ENCODE measurements at regions not wholly inside any gene's neighbourhood (a gene's known extent, or its start where the extent isn't known, plus 50 kb on each side); places are given as distances from the start of the nearest gene placed in this dataset.

DNA sequence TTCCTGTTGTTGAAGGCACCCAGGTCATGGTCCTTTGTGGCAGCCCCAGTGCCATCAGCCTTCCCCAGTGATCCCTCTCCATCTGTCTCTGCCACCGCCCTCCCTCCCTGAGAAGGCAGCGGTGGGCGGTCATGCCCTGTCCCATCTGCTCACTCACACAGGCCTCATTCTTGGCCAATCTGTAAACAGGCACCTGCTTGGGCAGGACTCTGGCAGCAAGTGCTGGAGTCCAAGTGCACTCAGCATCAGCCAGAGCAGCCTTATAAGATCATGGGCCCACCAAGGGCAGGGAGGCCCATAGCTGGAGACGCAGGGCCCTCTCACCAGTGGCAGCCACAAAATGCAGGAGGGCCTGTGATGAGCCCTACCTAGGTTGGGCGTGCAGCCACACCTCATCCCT, 140.9 kb downstream of the TWIST2 start:
- WGBS (ENCODE audit: low lambda C conversion rate) = 33% methylated on average over 4 of the region's 5 CpGs
- Histone ChIP-seq H3K79me2 (ENCODE audit: insufficient read depth, low read length) (no peaks in the 10 kb centered on the region), H4K20me1 (ENCODE audit: insufficient read depth, low read length) (no peaks in the 10 kb centered on the region), H3K36me3 (replicated peaks in 1 of 2; ENCODE audit: control insufficient read depth in 1 of 2, insufficient read depth in 2 of 2, low read length in 2 of 2) (no peaks in the 10 kb centered on the region), H3K27me3 (ENCODE audit: control insufficient read depth in 1 of 2, insufficient read depth in 2 of 2, low read length in 2 of 2) (peaks cover 12 to 78% of the 10 kb centered on the region in 2 experiments; a peak in 4 of 5 replicates), H3K9ac (ENCODE audit: insufficient read depth, low read depth, low read length) (no peak overlapping the region), H2AFZ (ENCODE audit: low read length) (no peak overlapping the region), H3K27ac (ENCODE audit: extremely low read length, insufficient read depth, low read length) (no peak overlapping the region), H3K4me1 (ENCODE audit: insufficient read depth, low read length) (no peaks in the 10 kb centered on the region), H3K4me3 (replicated peaks in 1 of 3; ENCODE audit: insufficient read depth in 1 of 3, low read depth in 2 of 3, low read length in 3 of 3) (no peak overlapping the region), H3K4me2 (ENCODE audit: low read depth, low read length) (no peak overlapping the region), H3K9me3 (ENCODE audit: low read length) (peaks cover under 1% of the 10 kb centered on the region; the same call in 1 of the 2 replicates)
- ATAC-seq = no peak
- BruUV-seq (replicated peaks) = no TSS peak
- POLR2A ChIA-PET = no interaction called here
- intact Hi-C loops (cut with micrococcal nuclease; ENCODE audit: unreplicated experiment) = no loop called here
- in situ Hi-C loops (cut with HindIII; ENCODE audit: extremely low pct_ligation_motif_present, low pct_unique_long_range_greater_than_20kb) = no loop called here
- no peak for DNase-seq (ENCODE audit: low spot score)
- CTCF ChIA-PET (ENCODE audit: low intra/inter-chr PET ratio, low total read pairs) = no interaction called here
- no peak for FAIRE-seq
- TF ChIP-seq, protein P1, sequence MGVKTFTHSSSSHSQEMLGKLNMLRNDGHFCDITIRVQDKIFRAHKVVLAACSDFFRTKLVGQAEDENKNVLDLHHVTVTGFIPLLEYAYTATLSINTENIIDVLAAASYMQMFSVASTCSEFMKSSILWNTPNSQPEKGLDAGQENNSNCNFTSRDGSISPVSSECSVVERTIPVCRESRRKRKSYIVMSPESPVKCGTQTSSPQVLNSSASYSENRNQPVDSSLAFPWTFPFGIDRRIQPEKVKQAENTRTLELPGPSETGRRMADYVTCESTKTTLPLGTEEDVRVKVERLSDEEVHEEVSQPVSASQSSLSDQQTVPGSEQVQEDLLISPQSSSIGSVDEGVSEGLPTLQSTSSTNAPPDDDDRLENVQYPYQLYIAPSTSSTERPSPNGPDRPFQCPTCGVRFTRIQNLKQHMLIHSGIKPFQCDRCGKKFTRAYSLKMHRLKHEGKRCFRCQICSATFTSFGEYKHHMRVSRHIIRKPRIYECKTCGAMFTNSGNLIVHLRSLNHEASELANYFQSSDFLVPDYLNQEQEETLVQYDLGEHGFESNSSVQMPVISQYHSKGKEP (CRISPR knock-in tag; IDR thresholded peaks at IDR 0.05) = no peak
- TF ChIP-seq RXRA (CRISPR knock-in tag; IDR thresholded peaks at IDR 0.05) (no peak), ASH2L (IDR thresholded peaks at IDR 0.05; ENCODE audit: insufficient read length, low read depth, low read length) (no peak), ZNF205 (CRISPR knock-in tag; IDR thresholded peaks at IDR 0.05) (no peak), ELF4 (CRISPR knock-in tag; IDR thresholded peaks at IDR 0.05; ENCODE audit: borderline replicate concordance) (no peak), POLR2AphosphoS2 (IDR thresholded peaks at IDR 0.05; ENCODE audit: low read depth, low read length) (no peak), GATAD1 (CRISPR knock-in tag; IDR thresholded peaks at IDR 0.05) (no peak), ZNF660 (CRISPR knock-in tag; IDR thresholded peaks at IDR 0.05; ENCODE audit: borderline replicate concordance, low read depth) (no peak), KDM1A (CRISPR knock-in tag; IDR thresholded peaks at IDR 0.05) (no peak), RORA (CRISPR knock-in tag; IDR thresholded peaks at IDR 0.05) (no peak), PHF5A (CRISPR knock-in tag; IDR thresholded peaks at IDR 0.05; ENCODE audit: low read depth, unreplicated experiment) (no peak)
- TF ChIP-seq, protein P2, sequence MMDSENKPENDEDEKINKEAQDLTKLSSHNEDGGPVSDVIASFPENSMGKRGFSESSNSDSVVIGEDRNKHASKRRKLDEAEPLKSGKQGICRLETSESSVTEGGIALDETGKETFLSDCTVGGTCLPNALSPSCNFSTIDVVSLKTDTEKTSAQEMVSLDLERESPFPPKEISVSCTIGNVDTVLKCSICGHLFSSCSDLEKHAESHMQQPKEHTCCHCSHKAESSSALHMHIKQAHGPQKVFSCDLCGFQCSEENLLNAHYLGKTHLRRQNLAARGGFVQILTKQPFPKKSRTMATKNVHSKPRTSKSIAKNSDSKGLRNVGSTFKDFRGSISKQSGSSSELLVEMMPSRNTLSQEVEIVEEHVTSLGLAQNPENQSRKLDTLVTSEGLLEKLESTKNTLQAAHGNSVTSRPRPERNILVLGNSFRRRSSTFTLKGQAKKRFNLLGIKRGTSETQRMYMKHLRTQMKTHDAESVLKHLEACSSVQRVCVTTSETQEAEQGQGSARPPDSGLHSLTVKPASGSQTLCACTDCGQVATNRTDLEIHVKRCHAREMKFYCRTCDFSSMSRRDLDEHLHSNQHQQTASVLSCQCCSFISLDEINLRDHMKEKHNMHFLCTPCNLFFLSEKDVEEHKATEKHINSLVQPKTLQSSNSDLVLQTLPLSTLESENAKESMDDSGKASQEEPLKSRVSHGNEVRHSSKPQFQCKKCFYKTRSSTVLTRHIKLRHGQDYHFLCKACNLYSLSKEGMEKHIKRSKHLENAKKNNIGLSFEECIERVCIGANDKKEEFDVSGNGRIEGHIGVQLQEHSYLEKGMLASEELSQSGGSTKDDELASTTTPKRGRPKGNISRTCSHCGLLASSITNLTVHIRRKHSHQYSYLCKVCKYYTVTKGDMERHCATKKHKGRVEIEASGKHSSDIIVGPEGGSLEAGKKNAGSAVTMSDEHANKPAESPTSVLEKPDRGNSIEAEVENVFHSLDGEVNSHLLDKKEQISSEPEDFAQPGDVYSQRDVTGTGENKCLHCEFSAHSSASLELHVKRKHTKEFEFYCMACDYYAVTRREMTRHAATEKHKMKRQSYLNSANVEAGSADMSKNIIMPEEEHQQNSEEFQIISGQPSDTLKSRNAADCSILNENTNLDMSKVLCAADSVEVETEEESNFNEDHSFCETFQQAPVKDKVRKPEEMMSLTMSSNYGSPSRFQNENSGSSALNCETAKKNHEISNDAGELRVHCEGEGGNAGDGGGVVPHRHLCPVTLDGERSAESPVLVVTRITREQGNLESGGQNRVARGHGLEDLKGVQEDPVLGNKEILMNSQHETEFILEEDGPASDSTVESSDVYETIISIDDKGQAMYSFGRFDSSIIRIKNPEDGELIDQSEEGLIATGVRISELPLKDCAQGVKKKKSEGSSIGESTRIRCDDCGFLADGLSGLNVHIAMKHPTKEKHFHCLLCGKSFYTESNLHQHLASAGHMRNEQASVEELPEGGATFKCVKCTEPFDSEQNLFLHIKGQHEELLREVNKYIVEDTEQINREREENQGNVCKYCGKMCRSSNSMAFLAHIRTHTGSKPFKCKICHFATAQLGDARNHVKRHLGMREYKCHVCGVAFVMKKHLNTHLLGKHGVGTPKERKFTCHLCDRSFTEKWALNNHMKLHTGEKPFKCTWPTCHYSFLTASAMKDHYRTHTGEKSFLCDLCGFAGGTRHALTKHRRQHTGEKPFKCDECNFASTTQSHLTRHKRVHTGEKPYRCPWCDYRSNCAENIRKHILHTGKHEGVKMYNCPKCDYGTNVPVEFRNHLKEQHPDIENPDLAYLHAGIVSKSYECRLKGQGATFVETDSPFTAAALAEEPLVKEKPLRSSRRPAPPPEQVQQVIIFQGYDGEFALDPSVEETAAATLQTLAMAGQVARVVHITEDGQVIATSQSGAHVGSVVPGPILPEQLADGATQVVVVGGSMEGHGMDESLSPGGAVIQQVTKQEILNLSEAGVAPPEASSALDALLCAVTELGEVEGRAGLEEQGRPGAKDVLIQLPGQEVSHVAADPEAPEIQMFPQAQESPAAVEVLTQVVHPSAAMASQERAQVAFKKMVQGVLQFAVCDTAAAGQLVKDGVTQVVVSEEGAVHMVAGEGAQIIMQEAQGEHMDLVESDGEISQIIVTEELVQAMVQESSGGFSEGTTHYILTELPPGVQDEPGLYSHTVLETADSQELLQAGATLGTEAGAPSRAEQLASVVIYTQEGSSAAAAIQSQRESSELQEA (CRISPR knock-in tag; IDR thresholded peaks at IDR 0.05; ENCODE audit: not compliant biosample characterization) = no peak
- TF ChIP-seq, protein P3, sequence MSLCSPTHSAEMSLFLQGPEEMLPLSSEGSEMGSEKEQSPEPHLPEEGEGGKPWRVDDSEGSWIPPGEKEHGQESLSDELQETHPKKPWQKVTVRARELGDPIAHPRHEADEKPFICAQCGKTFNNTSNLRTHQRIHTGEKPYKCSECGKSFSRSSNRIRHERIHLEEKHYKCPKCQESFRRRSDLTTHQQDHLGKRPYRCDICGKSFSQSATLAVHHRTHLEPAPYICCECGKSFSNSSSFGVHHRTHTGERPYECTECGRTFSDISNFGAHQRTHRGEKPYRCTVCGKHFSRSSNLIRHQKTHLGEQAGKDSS (CRISPR knock-in tag; IDR thresholded peaks at IDR 0.05; ENCODE audit: borderline replicate concordance, low read depth) = no peak
- TF ChIP-seq, protein P4, sequence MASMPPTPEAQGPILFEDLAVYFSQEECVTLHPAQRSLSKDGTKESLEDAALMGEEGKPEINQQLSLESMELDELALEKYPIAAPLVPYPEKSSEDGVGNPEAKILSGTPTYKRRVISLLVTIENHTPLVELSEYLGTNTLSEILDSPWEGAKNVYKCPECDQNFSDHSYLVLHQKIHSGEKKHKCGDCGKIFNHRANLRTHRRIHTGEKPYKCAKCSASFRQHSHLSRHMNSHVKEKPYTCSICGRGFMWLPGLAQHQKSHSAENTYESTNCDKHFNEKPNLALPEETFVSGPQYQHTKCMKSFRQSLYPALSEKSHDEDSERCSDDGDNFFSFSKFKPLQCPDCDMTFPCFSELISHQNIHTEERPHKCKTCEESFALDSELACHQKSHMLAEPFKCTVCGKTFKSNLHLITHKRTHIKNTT (CRISPR knock-in tag; IDR thresholded peaks at IDR 0.05) = no peak
